ENCODE measurements at regions not wholly inside any gene's neighbourhood (a gene's known extent, or its start where the extent isn't known, plus 50 kb on each side); places are given as distances from the start of the nearest gene placed in this dataset.

GRCh38 chr1:232105561-232105960, 479.0 kb downstream of the DISC1 start:
- TF ChIP-seq CTCF (IDR thresholded peaks at IDR 0.05) (no peak), POLR2A (IDR thresholded peaks at IDR 0.05) (no peak)
